Midbrain (tissue), 1 donor: ENCODE measurements at regions not wholly inside any gene's neighbourhood (a gene's known extent, or its start where the extent isn't known, plus 50 kb on each side); places are given as distances from the start of the nearest gene placed in this dataset.

ENCODE experiments used
- DNase-seq: peaks from one replicate; lab custom pipeline; 2025; lab: John Stamatoyannopoulos, UW

DNA sequence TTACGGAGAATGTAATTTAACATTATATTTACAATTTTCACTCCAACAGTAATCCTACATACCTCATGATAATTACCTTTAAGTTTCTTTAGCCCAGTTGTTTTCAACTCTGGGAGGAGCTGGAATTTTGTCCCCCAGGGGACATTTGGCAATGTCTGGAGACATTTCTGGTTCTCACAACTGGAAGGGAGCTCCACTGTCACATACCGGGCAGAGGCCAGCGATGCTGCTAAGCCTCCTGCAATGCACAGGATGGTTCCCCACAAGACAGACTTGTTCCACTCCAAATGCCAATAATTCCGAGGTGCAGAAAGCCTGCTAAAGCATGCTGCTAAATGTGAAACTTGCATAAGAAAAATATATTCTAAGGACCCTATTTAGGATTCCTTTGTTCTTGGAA, 251.1 kb upstream of the IRX5 start:
- DNase-seq = no peak

DNA sequence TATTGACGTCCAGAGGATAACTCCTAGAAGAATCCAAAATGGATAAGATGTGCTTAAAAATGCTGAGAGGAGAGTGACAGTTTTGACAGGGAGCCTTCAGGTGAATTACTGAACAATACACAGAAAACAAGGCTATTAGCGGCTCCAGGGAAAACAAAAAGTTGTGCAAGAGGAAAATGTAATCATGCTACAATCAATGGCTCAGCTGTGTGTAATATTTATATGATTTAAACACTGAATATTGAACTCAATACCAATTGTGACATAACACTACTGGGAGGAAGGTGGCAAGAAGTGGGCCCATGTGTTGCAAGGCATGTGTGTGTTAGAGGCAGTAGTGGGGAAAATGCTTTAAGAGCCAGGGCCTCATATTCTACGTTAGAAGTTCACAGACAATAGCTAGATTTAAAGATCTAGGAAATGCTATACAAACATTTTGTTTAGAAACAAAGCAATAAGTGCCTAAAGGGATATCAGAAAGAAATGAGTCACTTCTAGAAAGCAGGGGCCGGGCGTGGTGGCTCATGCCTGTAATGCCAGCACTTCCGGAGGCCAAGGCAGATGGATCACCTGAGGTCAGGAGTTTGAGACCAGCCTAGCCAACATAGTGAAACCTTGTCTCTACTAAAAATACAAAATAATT, 253.2 kb upstream of the IRX5 start:
- no peak for DNase-seq

DNA sequence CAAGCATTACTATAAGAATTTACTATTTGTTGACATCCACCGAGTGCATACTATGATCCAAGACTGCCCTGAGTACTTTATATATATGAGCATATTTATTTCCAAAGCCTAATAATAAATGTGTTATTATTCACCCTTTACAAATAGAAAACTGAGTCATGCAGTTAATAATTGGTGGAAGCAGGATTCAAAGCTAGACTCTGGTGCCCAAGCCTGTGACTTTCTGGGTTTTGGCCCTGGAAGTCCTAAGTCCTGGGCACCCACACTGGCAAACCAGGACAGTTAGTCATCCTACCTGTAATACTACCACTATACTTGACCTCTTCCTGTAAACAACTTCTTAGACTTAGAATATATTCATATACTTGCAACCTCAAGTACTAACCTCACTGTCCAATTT, 257.4 kb upstream of the IRX5 start:
- no peak for DNase-seq

DNA sequence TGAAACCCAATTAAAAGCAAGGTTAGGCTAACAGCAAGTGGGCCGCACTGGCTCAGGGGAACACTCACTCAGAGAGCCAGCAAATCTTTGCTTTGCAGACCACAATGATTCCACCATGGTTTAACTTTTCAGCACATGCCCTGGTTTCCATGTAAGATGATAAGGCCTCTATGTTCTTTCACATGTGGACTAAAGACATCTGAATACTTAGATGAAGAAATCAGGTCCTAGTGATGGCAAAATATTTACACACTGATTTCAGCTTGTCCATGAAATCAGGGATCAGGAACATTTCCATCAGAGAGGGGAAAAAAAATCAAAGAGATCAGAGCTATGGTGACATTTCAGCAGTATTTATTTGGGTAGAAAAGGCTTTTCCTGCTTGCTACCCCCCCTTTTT, 258.2 kb upstream of the IRX5 start:
- DNase-seq = no peak

DNA sequence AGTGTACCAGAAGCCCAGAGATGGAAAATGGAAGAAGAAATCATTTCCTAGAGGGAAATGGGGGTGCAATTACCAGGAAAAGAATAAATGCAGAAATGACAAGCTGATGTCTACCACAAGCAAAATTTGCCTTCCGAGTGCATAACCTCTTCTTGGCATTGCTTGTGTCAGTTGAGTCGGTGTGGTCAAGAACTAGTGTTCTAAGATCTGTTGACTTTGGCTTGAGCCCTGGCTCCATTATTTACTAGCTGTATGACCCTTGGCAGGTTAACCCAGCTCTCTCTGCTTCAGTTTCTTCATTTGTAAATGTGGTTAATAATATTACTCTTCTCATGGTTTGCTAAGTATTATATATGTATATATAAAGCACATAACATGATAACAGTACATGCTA, 273.0 kb upstream of the IRX5 start:
- DNase-seq = no peak

DNA sequence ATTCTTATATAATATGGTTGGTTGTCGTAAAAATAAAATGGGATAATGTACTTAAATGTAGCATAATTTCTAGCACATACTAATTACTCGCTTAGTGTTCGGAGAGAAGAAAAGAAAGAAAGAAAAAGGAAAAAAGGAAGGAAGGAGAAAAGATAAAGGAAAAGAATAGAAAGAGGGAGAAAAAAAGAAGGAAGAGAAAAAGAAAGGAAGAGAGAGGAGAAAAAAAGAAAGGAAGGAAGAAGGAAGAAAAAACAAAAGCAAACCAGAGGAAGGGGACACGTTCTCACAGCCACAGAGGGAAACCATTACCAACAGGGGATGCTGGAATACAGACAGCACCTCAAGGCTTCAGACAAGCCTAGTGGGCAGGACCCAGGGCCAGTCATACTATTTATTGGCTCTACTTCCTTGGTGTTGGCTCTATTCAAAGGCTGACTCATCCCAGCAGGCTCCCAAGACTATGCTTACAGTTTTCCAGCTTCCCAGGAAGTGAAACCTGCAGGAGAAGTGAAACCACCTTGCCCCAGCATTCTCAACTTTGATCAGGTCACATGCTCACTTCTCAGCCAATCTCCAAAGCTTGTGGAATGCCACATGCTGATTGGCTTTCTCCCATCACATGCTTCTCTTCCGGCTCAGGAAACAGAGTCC, 273.5 kb upstream of the IRX5 start:
- no peak for DNase-seq

DNA sequence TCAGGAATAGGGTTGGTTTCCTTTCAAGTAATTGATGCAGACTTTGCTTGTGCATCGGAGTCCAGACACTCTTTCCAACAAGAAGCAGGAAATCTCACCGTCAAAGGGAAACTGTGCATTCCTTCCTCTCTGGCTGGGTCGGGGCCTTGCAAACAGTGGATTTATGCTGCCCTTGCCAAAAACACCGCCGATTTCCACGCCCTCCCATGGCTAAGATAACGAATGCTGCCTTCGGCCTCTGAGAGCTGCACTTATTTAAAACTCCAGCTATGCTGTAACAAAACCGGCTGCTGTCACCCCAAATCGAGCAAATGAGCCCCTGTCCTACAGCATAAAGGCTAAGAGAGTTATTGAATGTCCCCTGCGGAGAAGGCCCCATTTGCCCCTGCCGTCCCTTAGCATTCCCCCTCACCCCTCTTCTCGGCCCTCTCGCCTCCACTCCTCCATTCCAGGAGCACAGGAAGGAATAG, 275.5 kb upstream of the IRX5 start:
- no peak for DNase-seq

DNA sequence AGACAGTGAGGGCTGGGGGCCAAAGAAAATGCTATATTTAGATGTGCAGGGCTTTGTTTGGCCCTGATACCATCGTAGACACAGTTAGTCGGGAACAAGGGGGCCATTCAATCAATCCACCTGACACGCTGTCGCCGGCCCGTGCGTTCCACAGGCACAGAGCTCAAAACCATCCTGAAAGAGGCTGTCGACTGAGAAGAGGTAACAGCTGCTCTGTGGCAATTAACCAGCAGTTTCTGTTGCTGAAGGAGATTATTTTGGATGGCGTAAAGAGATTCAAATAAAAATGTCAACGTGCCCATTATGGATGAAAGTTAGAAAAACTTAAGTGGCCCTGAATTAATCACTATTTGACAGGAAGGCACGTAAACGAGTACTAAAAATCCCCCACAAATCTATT, 276.2 kb upstream of the IRX5 start:
- no peak for DNase-seq

DNA sequence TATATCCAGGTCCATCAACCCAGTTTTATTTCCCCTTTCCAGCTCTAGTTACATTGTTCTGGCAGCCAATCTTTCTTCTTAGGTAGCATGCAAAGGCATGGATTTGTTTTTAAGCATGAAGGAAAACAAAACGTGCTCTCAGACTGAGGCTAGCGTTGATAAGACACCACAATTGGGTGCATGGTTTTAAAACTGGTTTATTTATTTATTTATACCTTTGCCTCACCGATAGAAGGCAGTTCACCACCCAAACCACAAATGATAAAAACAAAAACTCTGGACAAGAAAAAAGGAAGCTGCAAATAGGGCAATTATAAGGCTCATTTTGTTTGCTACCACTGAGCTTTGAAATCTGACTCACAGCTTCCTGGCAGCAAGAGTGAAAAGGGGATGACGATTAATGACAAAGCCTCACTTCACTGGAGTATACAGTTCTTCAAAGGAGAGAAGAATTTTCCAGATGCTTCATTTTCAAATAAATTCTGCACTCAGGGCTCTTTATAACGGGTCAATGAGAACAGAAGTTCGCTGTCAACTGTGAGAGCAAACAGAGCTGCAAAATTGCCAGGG, 278.4 kb upstream of the IRX5 start:
- DNase-seq = no peak

DNA sequence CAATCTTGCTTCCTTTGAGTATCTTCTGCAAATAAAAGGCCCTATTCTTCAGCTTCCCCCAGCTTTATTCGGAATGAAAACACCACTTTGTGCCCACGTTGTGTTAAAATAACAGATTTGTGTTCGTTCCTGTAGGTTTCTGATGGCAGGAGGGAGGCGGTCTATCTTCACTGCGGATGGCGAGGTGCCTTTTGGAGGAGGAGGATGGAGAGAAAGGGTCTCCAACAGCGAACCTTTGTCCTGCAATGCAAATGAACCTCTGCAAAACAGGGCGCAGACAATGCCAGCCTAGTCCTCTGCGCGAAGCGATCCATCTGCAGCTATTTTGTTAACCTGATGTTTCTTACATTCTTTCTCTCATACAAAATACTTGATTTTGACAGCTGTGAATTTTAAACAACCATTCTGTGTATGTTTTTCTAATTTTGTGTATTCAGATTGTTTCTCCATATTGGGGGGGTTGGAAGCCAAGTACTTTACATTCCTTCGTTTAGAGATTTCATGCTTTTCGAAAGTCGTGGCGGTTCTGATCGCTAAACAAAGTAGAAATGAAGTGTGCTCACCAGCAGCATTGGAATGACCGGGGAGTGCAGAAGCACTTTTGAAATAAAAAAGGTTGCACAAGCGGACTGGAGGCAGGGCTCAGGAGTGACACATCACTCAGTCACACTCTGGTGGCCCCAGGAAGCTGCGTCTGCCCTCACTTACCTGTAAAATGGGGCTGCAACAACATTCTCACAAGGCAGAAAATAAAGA, 279.0 kb upstream of the IRX5 start:
- DNase-seq = peak; percentile 20

DNA sequence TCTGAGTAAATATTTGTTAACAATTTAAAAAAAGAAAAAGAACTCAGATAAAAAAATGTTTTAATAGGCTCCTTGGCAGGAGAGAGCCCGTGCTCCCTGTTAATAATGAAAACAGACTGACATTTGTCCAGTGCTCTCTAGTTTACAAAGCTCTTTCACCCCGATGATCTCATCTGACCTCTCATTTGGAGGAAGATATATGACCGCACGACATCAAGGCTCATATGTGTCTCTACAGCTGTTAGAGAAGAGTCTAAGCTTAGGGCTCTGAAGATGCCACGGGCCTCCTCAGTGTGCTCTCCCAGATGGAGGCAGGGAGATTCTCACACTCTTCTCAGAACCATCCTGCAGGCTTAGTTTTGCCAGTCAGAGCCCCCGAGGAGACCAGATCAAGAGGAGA, 280.8 kb upstream of the IRX5 start:
- DNase-seq = no peak

DNA sequence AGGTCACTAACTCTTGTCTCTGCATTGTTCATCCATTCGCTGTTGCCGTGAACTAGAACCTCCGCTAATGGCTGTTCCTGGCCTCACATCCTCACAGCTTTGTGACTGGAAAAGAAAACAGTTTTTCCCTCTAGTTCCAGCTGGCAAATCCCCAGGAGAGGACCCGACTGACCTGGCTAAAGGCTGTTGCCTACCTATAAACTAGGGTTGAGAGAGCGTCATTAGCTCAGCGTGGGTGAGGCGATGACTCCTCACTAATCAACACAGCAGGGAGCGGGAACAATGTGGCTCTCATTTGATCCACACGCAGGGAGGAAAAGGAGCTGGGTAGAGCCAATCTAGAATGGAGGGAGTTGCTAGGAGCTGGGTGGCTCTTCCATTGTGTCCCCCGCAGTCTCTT, 282.1 kb upstream of the IRX5 start:
- no peak for DNase-seq

DNA sequence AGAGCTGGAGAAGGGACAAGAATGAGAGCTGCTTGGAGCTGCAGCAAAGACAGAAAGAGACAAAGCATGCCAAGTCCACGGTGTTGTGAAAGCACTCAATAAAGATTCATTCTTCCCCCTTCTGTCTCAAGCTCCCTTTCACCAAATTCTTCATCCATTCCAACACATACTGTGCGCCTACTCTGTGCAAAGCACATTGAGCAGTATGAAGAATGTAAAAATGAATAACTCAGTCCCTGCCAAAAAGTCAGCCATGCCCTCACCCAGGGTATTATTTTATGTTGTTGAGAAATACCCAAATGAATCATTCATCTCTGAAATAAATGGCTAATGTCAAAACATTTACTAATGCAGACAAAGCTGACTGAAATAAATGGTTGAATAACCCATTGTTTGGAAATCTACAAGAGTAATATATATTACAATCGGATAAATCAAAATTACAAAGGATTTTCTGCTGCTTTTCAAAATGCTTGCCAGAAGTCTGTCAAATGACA, 282.9 kb upstream of the IRX5 start:
- no peak for DNase-seq

DNA sequence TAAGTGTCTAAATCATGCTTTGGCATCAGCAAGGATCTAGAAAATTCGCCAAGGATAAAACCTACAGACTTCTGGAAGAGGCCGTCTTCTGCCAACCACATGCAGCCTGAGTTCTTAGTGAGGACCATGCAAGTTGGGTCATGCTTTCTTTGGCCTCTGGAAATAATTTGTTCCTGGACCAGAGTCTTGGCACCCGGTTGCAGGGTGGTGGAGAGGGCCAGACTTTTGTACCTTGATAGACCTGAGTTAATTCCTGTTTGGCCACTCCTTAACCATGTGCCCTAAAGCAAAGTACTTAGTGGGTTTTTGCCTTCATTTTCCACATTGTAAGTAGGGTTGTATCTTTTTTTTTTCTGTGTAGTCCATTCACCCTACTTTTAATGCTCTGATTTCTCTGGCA, 283.4 kb upstream of the IRX5 start:
- no peak for DNase-seq

DNA sequence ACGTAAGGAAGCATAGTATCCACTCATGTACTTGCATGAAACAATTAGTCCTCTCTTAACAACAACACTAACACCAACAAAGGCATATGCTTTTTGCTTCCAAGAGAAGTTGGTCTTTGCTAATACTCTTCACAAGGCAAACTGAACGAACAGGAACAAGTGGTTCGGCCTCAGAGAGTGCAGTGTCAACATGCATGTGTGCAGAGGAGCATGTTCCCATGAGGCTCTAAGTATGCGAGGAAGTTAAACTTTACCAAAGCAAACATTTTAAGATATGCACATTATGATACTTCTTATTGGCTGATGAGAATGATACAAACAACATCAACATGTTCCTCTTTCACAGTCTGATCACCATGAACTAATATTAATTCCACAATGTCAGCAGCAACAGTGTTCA, 285.3 kb upstream of the IRX5 start:
- no peak for DNase-seq

DNA sequence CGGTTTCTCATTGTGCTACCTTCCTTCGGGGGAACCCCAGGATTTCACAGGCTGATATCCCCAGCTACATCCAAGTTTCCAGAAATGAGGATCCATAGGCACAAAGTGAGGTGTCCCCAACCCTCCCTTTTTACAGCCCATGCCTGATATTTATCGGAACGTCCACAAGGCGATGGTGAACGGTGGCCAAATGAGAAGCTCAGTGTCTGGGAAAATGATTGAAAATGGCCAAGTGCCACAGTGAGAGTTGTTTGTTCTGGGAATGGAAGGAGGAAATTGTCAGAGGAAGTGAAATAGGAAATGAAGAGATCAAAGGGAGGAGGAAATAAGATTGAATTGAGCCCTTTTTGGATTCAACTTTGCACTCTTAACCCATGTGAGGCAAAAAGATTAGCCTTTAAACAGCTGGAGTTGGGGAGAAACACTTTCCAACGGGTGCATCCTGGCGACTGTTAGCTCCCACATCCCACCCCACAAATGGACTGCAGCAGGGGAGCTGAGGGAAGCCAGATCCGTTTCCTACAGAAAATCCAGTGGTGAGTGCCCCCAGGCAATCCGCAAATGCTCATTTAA, 294.4 kb upstream of the IRX5 start:
- no peak for DNase-seq

DNA sequence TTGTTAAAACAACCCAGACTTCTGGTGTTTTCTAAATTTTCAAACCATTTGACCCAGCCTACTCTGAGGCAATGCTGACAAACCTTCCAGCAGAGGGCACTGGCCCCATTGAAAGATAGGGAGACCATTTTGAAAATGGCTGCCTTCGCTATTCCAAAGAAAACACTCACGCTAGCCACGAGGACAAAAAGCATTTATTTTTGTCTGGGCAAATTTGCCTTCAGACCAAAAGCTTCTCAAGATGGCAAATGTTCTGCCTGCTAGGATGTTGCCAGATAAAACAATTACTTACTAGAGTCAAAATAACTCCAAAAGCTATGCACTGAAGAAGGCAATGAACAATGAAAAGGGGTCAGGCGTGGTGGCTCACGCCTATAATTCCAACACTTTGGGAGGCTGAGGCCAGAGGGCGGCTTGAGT, 296.7 kb upstream of the IRX5 start:
- DNase-seq = peak; percentile 37

DNA sequence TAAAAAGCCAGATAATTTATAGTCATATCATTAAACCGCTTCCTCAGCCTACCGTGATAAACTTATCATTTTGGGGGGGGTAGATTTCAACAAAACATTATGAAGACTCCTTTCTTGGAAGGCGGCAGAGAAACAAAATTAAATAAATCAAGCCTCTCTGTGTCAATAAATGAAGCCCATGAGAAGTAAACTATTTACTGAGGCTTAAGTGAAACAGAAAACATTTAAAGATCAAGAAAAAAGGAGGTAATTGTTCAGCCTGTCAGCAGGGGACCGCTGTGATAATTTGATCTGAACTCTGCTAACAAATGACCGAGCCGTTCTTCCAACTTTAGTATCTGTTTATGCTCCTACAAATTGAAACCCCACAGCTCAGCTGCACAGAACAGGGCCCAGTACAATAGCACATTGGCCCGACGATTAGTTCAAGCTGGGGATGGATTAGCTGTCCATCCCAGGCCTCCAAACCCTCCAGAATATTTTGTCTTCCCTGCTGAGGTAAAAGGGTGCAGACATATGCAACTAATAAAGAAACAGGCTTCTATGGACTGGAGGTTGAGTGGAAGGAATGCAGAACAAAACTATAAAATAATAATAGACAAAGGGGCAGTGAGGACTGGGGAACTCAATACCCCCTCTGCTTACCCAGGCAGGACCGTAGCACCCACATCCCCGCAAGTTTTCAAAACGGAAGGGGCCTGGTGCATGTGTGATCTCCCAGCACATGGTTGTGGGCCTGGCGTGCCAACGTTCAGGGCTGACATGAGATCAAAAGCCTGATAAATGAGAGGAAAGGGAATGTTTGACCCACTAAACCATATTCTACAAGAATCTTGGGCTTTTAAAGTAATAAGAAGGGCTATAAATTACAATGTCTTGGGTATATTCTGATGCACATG, 298.1 kb upstream of the IRX5 start:
- no peak for DNase-seq

DNA sequence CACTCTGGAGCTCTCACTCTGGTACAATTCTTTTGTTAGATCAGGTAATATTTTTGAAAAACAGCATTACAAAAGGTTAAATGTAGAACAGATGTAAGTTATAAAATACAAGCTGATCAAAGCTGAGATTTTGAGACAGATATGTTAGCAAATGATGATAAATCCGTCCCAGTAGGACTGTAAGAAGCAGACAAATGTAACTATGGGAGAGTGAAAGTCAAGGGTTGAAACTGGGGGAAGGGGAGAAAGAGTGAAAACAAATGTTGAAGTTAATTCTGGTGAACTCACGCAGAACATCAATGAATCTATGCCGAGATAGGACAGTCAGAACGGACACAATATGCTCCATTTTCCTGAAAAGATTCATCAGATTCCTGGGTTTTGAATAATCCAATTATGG, 298.9 kb upstream of the IRX5 start:
- DNase-seq = no peak

DNA sequence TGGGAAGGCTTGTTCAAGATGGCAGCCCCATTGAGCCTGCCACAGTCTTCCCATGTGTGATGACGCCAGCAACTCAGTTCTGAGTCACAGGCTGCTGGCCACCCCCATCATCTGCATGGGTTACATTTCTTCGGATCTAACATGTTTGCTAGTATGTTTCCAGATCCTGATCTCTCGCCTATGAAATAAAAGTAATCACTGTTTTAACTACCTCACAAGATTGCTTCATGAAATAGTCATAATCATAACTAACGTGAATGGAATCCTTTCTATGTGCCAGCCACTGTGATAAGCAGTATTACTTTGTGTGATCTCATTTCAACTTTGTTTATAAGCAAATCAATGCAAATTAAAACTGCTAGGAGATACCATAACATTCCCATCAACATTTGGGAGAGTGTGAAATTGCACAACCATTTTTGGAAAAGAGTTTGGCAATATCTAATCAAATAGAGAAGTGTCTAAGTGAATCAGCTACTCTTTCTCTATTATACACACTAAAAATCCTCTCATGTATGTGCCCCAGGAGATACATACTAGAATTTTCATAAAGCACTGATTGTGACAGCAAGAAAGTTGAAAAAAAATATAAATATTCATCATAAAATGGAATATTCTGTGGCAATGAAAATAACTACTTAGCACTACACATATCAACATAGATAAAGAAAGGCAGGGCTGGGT, 300.2 kb upstream of the IRX5 start:
- no peak for DNase-seq
